ENCODE measurements at regions not wholly inside any gene's neighbourhood (a gene's known extent, or its start where the extent isn't known, plus 50 kb on each side); places are given as distances from the start of the nearest gene placed in this dataset.

- 93% methylated on average over 19 of the region's 19 CpGs for WGBS (ENCODE audit: low lambda C conversion rate, missing lambda C conversion rate)
- Histone ChIP-seq H3K4me1 (ENCODE audit: insufficient read depth) (no peaks in the 10 kb centered on the region), H3K9me3 (ENCODE audit: low read depth) (no peaks in the 10 kb centered on the region), H3K4me2 (no peak overlapping the region), H3K27me3 (peaks cover 23% of the 10 kb centered on the region), H3K9me2 (replicated peaks; ENCODE audit: insufficient read depth) (no peaks in the 10 kb centered on the region), H3K27ac (no peak overlapping the region), H3K36me3 (replicated peaks; ENCODE audit: insufficient read depth, low read depth) (no peaks in the 10 kb centered on the region), H3K4me3 (no peak overlapping the region), H3K79me2 (no peaks in the 10 kb centered on the region), H2AFZ (no peak overlapping the region), H4K20me1 (ENCODE audit: insufficient read depth, poor library complexity, severe bottlenecking) (no peaks in the 10 kb centered on the region)
- no peak for TF ChIP-seq EZH2 (IDR thresholded peaks at IDR 0.05; ENCODE audit: borderline replicate concordance)
- TF ChIP-seq EZH2phosphoT487 (IDR thresholded peaks at IDR 0.05; ENCODE audit: low read depth, severe bottlenecking, unreplicated experiment), result no peak
- no peak for TF ChIP-seq CTCF (IDR thresholded peaks at IDR 0.05; ENCODE audit: poor library complexity)
- DNase-seq (ENCODE audit: low spot score), result no peak
These were observed 253.6 kb downstream of the C16orf95 start for GRCh38 chr16:87063543-87063942.

- no peaks in the 10 kb centered on the region for H3K9me2 ChIP-seq (replicated peaks; ENCODE audit: insufficient read depth)
- H4K20me1 ChIP-seq (ENCODE audit: insufficient read depth, poor library complexity, severe bottlenecking), result no peaks in the 10 kb centered on the region
- TF ChIP-seq EZH2 (IDR thresholded peaks at IDR 0.05; ENCODE audit: borderline replicate concordance), result no peak
- TF ChIP-seq EZH2phosphoT487 (IDR thresholded peaks at IDR 0.05; ENCODE audit: low read depth, severe bottlenecking, unreplicated experiment), result no peak
- TF ChIP-seq CTCF (IDR thresholded peaks at IDR 0.05; ENCODE audit: poor library complexity), result no peak
- no peaks in the 10 kb centered on the region for H3K36me3 ChIP-seq (replicated peaks; ENCODE audit: insufficient read depth, low read depth)
- WGBS (ENCODE audit: low lambda C conversion rate, missing lambda C conversion rate), result 64% methylated on average over 18 of the region's 18 CpGs
- H3K4me2 ChIP-seq, result peak overlapping the region; percentile 3
- H3K4me3 ChIP-seq, result no peak overlapping the region
- no peak for DNase-seq (ENCODE audit: low spot score)
- no peaks in the 10 kb centered on the region for H3K4me1 ChIP-seq (ENCODE audit: insufficient read depth)
- no peaks in the 10 kb centered on the region for H3K79me2 ChIP-seq
- H3K27ac ChIP-seq, result no peak overlapping the region
- H2AFZ ChIP-seq, result no peak overlapping the region
- no peaks in the 10 kb centered on the region for H3K9me3 ChIP-seq (ENCODE audit: low read depth)
- peaks cover 23% of the 10 kb centered on the region for H3K27me3 ChIP-seq
These were observed 252.3 kb downstream of the C16orf95 start for GRCh38 chr16:87064731-87065445.

- H3K9me2 ChIP-seq (replicated peaks; ENCODE audit: insufficient read depth), result no peaks in the 10 kb centered on the region
- DNase-seq (ENCODE audit: low spot score), result no peak
- no peaks in the 10 kb centered on the region for H3K36me3 ChIP-seq (replicated peaks; ENCODE audit: insufficient read depth, low read depth)
- TF ChIP-seq EZH2phosphoT487 (IDR thresholded peaks at IDR 0.05; ENCODE audit: low read depth, severe bottlenecking, unreplicated experiment) (no peak), EZH2 (IDR thresholded peaks at IDR 0.05; ENCODE audit: borderline replicate concordance) (no peak), CTCF (IDR thresholded peaks at IDR 0.05; ENCODE audit: poor library complexity) (no peak)
- no peak overlapping the region for H2AFZ ChIP-seq
- peaks cover 27% of the 10 kb centered on the region for H3K27me3 ChIP-seq
- H3K4me1 ChIP-seq (ENCODE audit: insufficient read depth), result no peaks in the 10 kb centered on the region
- no peaks in the 10 kb centered on the region for H3K79me2 ChIP-seq
- H3K4me2 ChIP-seq, result peak overlapping the region; percentile 3
- no peak overlapping the region for H3K4me3 ChIP-seq
- no peak overlapping the region for H3K27ac ChIP-seq
- WGBS (ENCODE audit: low lambda C conversion rate, missing lambda C conversion rate), result 73% methylated on average over 13 of the region's 14 CpGs
- no peaks in the 10 kb centered on the region for H3K9me3 ChIP-seq (ENCODE audit: low read depth)
- no peaks in the 10 kb centered on the region for H4K20me1 ChIP-seq (ENCODE audit: insufficient read depth, poor library complexity, severe bottlenecking)
These were observed 251.6 kb downstream of the C16orf95 start for GRCh38 chr16:87065446-87066132.

All from hepatocyte (in vitro differentiated cells).